OCI-LY7 (cell line): ENCODE measurements at regions not wholly inside any gene's neighbourhood (a gene's known extent, or its start where the extent isn't known, plus 50 kb on each side); places are given as distances from the start of the nearest gene placed in this dataset.

ENCODE experiments used
- EZH2phosphoT487 ChIP-seq: fragments of 200-600 bp; sonication (generic); IDR thresholded peaks from 2 replicates; pipeline ENCODE4 v1.6.1; 2018; ENCODE audit warnings: low read depth, borderline replicate concordance, mild to moderate bottlenecking, mixed run types, antibody characterized with exemption, low read length, moderate library complexity, mixed read lengths
- TF ChIP-seq, protein P1 (sequence below): fragments of 200-600 bp; sonication (generic); conservative IDR thresholded peaks from 2 replicates; pipeline ENCODE4 v1.5.1; 2014; ENCODE audit warnings: mild to moderate bottlenecking, antibody characterized with exemption, low read length, moderate library complexity, mixed read lengths

DNA sequence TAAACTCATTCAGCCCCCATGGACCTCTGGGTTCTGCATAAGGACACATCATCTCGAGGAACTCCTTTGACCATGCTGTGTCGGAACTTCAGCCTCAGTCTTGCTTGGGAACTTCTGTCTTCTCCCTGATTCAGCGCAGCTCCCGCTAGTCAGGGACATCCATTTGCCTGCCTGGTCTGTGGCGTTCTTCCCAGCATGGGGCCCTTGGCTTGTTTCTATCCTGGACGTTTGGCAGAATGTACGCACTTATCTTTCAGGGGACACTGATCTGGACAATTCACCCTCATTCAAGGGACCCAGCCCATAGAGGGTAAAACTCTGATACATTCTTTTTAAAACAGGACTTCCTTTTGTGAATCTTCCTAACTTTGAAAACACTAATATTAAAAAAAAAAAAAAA is 75.8 kb upstream of the WIPF1 start:
- TF ChIP-seq, protein P1, sequence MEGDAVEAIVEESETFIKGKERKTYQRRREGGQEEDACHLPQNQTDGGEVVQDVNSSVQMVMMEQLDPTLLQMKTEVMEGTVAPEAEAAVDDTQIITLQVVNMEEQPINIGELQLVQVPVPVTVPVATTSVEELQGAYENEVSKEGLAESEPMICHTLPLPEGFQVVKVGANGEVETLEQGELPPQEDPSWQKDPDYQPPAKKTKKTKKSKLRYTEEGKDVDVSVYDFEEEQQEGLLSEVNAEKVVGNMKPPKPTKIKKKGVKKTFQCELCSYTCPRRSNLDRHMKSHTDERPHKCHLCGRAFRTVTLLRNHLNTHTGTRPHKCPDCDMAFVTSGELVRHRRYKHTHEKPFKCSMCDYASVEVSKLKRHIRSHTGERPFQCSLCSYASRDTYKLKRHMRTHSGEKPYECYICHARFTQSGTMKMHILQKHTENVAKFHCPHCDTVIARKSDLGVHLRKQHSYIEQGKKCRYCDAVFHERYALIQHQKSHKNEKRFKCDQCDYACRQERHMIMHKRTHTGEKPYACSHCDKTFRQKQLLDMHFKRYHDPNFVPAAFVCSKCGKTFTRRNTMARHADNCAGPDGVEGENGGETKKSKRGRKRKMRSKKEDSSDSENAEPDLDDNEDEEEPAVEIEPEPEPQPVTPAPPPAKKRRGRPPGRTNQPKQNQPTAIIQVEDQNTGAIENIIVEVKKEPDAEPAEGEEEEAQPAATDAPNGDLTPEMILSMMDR = no peak
- TF ChIP-seq EZH2phosphoT487 = no peak
